MM.1S (cell line): ENCODE measurements at regions not wholly inside any gene's neighbourhood (a gene's known extent, or its start where the extent isn't known, plus 50 kb on each side); places are given as distances from the start of the nearest gene placed in this dataset.
"Not testable (repeated sequence)": the region's sequence is repeated elsewhere in the genome, so short reads cannot be mapped to it uniquely, and the experiment has no call there.

ENCODE experiments used
- EZH2 ChIP-seq: fragments of 300-600 bp; sonication (generic); optimal IDR thresholded peaks from 2 replicates; pipeline ENCODE3; 2017; ENCODE audit warnings: low read depth, mild to moderate bottlenecking, antibody characterized with exemption, low read length, mixed read lengths
- EZH2phosphoT487 ChIP-seq: fragments of 300-600 bp; sonication (generic); IDR thresholded peaks from 2 replicates; pipeline ENCODE4 v1.6.1; 2018; ENCODE audit warnings: antibody characterized with exemption, low read length
- TF ChIP-seq, protein P1 (sequence below): fragments of 300-600 bp; sonication (generic); IDR thresholded peaks from 2 replicates; pipeline ENCODE4 v1.5.1; 2016; ENCODE audit warnings: antibody characterized with exemption, low read length, mixed read lengths

GRCh38 chr7:28891876-28892234, 66.3 kb downstream of the TRIL start:
- TF ChIP-seq, protein P1, sequence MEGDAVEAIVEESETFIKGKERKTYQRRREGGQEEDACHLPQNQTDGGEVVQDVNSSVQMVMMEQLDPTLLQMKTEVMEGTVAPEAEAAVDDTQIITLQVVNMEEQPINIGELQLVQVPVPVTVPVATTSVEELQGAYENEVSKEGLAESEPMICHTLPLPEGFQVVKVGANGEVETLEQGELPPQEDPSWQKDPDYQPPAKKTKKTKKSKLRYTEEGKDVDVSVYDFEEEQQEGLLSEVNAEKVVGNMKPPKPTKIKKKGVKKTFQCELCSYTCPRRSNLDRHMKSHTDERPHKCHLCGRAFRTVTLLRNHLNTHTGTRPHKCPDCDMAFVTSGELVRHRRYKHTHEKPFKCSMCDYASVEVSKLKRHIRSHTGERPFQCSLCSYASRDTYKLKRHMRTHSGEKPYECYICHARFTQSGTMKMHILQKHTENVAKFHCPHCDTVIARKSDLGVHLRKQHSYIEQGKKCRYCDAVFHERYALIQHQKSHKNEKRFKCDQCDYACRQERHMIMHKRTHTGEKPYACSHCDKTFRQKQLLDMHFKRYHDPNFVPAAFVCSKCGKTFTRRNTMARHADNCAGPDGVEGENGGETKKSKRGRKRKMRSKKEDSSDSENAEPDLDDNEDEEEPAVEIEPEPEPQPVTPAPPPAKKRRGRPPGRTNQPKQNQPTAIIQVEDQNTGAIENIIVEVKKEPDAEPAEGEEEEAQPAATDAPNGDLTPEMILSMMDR, result not testable (repeated sequence)
- TF ChIP-seq EZH2, EZH2phosphoT487: not testable (repeated sequence)
